ENCODE measurements at regions not wholly inside any gene's neighbourhood (a gene's known extent, or its start where the extent isn't known, plus 50 kb on each side); places are given as distances from the start of the nearest gene placed in this dataset.

DNA sequence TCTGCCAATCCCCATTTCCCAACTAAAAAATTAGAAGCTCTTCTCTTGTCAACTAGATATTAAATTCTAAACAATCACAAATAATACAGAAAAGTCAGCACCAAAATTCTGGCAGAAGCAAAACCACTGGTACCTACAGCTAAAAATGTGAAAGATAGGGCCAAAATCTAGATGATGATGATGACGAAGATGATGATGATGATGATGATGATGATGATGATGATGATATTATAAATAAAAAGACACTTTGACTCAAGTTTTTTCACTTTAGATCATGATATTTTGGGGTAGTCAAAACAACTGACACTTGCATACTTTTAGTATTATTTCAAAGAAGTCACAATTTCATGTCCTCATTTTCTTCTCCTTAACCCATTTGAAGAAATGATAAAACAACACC lies 470.1 kb upstream of the NR2F2 start:
- DNase-seq, result no peak

DNA sequence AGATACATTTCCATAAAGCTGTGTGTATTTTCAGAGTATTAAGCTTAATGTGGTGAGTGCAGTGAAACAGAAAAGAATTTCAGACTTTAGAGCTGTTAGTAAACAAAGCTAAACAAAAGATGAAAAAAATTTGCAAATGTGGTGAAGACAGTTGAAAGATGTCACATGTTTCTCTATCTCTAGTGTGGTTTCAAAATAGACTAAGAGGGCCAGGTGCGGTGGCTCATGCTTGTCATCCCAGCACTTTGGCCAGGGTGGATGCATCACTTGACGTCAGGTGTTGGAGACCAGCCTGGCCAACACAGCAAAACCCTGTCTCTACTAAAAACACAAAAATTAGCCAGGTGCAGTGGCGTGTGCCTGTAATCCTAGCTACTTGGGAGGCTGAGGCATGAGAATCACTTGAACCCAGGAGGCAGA lies 466.0 kb upstream of the NR2F2 start:
- DNase-seq, result peak; percentile 85

- no peak for DNase-seq
Observed at GRCh38 chr15:95865330-95865739, 465.2 kb upstream of the NR2F2 start.

DNA sequence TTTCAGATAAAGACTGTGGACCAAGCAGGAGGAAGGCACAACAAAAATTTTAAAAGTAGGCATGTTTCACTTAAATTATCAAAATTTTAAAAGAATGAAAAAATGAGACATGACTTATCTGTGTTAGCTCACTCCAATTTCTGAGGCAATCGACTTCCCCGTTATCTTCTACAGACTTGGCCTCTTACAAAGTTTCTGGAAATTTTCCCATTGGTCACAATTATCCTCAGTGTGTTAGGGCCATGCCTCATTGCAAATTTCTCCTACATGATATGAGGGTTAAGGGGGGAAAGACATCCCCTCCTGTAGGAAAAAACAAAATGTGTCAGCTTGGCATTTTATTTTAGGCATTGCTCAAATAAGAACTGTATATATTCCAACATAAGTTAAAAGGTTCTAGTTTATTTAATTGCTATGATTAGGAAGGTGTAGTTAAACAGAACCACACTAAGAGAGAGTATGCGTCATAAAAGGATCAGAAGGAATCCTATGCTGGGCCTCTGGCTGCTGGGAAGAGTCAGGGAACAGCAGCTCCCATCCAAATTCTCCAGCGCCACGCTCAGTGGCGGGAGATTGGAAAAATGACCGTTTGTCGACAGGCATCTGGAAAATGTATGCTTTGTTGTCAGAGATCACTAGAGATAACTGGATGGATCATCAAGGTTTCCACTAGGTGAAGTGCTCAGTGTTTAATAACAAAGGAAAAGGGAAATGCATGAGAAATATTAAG lies 463.6 kb upstream of the NR2F2 start:
- no peak for DNase-seq

DNA sequence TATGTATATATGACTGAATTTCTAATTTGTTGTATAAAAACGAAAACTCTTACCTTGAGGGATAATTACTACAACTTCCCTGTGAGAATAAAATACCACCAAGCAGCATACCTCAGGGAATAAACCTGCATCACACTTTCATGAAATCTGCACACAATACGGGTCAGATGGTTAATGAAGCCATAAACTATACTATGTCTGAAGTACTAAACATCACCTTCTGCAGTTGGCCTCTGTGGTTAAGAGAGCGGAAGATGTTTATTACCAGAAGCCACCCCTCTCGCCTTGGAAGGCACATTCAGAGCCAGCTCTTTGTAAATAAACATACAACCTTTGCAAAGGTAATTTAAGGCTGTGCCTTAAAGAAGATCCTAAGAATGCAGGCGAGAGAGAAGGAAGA lies 462.1 kb upstream of the NR2F2 start:
- DNase-seq, result no peak

DNA sequence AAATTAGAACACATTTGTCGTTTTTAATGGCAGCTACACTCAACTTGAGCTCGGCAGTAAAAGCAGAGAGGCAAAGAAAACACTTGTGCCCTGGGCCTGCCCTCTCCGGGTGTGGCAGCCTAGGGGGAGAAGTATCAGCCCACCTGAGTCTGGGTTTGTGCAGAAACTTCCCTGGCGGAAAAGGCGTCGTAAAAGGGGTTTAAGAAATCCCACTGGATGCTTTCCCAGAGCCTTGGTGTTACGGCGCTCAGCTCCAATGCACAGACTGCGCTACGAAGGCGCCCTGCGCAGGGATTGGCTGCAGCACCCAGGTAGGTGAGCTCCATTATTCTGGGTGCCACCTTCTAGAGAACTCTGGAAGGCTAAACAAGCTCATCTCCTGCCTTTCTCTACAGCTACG lies 461.5 kb upstream of the NR2F2 start:
- no peak for DNase-seq

DNA sequence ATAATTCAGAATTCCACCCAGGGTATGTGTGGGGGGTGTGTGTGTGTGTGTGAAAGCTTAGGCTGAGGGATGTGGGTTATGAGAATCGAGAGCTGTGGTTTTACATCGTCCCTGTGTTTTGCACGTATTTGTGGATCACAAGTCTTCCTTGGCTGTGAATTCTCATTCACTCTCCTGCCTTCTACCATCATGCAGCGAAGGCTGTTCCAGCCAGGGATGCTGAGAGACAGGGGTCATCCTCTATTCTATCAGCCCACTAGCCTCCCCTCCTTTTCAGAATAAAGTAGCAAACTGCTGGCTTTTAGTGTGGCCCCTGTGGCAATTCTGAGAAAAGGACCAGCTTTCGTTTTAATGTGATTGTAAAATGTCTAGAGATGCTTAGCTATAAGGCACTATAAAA lies 460.6 kb upstream of the NR2F2 start:
- no peak for DNase-seq

- DNase-seq, result no peak
Observed at GRCh38 chr15:95872366-95872771, 458.1 kb upstream of the NR2F2 start.

DNA sequence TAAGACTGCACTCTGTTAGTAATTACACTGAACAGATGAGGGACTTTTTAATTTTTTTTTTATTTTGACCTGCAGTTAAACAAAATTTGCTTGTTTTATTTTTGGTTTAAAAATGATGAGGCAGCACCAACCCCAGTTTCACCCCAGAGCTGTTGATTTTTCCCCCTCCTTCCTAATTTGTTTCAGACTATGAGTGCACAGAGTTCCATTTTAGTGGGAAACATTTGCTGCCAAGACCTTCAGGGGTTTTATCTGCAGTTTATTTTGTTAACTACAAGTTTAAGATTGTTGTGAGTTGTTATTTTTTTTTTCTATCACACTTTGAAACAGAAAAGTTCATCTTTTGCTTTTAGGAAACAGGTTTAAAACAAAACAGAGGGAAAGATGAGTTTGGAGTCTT lies 455.9 kb upstream of the NR2F2 start:
- DNase-seq, result no peak

- DNase-seq, result no peak
Observed at GRCh38 chr15:95875121-95875643, 455.3 kb upstream of the NR2F2 start.

GRCh38 chr15:95880031-95880570 lies 450.4 kb upstream of the NR2F2 start:
- DNase-seq, result no peak

- no peak for DNase-seq
Observed at GRCh38 chr15:95880630-95881029, 449.9 kb upstream of the NR2F2 start.

DNA sequence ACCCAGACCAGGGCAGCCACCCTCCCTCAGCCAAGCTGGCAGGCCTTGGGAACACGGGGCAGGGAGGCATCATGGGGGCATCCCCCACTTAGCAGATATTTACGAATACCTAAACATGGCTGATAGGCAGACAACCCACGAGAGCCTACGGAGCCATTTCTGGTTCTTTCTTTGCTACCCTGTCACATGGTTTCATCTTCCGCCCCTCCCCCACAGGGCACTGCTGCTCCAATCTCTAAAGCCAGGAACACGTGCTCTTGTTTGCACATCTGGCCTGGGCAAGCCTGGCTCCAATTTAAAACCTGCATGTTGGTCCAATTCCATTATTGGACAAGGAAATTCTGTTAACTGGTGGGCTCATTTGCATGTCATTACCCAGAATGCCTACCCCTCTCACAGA lies 447.4 kb upstream of the NR2F2 start:
- DNase-seq, result no peak

GRCh38 chr15:95884276-95884675 lies 446.2 kb upstream of the NR2F2 start:
- no peak for DNase-seq

DNA sequence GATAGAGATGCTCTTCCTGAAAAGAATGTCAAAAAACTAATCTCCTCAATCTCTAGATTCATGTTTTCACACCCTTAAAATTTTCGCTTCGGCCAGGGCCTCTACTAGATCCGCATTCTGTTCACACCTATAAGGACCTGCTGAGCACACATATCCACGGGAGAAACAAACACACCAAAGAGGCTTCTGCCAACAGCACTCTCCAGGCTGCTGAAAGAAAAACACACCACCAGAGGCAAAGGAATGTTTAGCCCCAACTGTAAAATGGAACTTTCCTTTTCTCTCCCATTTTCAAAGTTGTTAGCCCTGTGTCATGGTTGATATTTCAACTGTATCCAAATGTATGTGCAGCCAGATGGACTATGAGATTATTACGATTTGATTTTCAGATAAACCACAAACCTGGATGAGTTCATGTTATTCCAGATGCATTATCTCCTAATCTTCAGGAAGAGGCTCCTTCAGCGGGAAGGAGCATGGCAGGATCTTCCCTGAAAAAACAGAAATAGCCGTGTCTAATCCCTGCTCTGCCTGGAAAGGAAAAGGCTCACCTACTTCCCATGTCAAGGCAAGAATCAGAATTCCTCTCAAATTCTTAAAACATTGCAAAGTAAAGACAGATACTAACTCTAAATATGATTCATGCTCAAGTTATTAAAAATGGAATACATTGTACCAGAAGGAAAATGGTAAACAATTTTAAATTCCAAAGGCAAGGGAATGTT lies 442.7 kb upstream of the NR2F2 start:
- DNase-seq, result no peak

DNA sequence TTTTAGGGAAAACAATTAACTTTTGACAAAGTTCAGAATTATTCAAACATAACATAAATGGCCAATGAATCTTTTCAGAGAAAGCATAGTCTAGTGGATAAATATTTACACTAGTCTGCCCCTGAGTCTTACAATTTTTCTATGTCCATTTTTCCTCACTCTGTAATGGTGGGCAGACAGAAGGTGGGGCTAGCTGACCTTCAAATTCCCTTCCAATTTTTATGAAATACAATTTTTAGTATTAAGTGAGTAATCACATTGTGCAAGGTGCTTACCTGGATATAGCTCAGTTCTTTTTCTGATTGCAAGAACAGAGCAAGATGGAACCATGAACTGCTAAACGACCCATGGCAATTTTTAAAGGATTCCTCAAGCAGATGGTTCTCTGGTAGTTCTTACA lies 441.7 kb upstream of the NR2F2 start:
- no peak for DNase-seq

DNA sequence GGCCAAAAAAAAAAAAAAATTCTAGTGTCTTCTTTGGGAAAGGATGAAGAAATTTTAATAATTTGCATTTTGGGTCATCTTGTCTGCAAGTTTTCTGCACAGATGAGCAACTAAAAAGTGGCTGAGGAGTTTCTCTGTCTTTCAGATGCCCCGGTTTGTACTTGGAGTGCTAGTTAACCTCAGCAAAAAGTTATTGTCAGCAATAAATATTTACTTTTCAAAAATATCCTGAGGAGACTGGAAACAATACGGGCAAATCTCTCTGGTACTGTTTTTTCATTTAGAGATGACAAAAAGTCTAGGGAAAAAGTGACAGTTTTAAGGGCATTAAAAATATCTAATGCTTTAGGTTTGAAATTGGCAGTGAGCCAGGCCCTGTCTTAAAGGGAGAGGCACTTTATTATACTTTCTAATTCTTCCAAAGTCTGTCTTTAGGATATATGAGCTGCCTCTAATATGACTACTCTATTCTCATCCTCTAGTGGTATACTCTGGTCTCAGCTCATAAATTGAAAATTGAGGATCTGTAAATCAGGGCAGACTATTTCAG lies 436.0 kb upstream of the NR2F2 start:
- DNase-seq, result no peak

- DNase-seq, result peak; percentile 5
Observed at GRCh38 chr15:95895508-95895907, 435.0 kb upstream of the NR2F2 start.

- no peak for DNase-seq
Observed at GRCh38 chr15:95897651-95898050, 432.8 kb upstream of the NR2F2 start.

GRCh38 chr15:95898761-95899160 lies 431.7 kb upstream of the NR2F2 start:
- DNase-seq, result peak; percentile 37

DNA sequence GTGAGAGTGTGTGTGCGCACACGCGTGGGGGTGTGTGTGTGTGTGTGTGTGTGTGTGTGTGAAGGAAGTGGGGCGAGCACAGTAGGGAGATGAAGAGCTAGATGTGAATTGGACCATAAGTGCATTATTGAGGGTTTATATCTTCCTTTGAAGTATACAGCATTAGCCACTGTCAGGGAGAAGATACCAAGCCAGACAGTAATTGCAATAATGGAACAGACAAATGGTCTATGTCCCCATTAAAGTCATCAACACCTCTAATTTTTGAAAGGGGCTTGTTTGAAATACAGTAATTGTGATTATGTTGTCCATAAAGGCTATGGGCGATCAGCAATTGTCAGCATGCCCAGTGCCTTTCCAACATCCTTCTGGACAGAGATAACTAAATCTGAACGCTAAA lies 429.2 kb upstream of the NR2F2 start:
- no peak for DNase-seq

- DNase-seq, result no peak
Observed at GRCh38 chr15:95902606-95903005, 427.9 kb upstream of the NR2F2 start.

- no peak for DNase-seq
Observed at GRCh38 chr15:95903352-95903751, 427.1 kb upstream of the NR2F2 start.
